HUDEP-2 (cell line): ENCODE measurements at regions not wholly inside any gene's neighbourhood (a gene's known extent, or its start where the extent isn't known, plus 50 kb on each side); places are given as distances from the start of the nearest gene placed in this dataset.
"Not testable (repeated sequence)": the region's sequence is repeated elsewhere in the genome, so short reads cannot be mapped to it uniquely, and the experiment has no call there.

Experiments used
- DNase-seq, 76 experiments: peaks; one replicate each; lab custom pipeline; 2025; ENCODE audit not compliant: unreplicated experiment in 76 of 76; lab: John Stamatoyannopoulos, UW

DNA sequence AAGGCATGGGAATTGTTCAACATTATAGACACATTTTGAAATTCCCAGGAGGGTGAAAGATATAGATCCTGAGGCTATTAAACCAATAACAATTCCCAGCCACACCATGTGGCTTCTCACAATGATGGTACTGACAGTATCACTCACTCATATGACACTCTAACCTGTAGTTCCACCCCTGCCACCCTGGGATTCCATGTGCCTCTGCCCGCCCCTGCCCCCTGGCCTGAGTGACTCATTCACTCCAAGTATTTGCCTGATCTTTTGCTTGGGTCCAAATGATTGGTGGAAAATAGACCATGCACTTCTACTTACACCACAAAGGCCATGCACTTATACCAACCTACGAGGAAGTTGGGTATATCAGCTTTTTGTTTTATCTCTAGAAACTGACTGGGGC, 305.2 kb upstream of the DAB2 start:
- DNase-seq = no peak

DNA sequence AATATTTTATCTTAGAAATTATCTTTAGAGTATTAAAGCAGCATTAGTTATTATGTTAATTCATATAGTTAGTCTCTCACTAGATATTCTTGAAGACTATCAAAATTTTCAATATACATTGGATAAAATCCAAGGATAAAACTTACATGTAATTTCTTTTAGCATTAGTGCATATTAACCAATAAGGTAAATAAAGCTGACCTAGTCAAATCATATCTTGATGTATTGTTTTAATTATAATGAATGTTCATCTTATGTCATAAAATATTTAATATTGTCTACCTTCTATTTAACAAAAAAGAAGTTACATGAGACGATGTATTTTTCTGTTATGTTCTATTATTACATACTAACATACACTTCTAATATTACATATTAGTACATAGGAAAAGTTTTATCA, 301.7 kb upstream of the DAB2 start:
- no peak for DNase-seq

DNA sequence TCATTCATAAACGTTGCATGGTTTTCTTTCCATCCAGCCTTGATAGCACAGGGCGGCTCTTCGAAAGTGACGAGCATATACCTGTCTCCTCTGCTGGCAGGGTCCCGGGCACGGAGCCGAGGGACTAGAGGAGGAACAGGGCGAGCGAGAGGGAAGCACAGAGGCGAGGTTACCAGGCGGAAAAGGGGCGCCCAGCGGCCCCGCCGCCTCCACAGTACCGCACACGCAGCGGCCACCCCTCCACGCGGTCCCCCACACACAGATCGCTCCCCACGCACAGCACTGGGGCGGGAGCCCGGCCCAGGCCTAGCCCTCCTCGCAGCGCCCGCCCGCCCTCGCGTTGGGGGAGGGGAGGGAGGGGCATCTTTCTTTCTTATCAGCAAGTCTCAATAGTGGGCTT, 296.6 kb upstream of the DAB2 start:
- DNase-seq = no peak

DNA sequence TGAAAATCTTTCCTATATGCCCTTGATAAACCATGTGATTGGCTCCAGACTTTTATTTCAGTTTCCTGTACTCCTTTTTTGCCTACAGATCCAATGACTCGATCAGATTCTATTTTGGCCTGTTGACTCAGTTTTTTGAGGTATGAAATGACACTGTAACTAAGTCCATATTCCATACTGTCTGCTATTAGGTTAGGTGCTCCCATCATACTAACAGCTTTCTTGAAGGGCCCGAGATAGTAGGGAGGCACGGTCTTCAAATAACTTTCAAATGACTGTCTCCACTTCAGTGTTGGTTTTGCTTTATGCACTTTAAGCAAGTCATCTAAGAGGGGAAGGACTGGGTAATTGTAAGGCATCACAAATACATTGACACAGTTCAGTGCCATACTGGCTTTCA, 295.4 kb upstream of the DAB2 start:
- no peak for DNase-seq

DNA sequence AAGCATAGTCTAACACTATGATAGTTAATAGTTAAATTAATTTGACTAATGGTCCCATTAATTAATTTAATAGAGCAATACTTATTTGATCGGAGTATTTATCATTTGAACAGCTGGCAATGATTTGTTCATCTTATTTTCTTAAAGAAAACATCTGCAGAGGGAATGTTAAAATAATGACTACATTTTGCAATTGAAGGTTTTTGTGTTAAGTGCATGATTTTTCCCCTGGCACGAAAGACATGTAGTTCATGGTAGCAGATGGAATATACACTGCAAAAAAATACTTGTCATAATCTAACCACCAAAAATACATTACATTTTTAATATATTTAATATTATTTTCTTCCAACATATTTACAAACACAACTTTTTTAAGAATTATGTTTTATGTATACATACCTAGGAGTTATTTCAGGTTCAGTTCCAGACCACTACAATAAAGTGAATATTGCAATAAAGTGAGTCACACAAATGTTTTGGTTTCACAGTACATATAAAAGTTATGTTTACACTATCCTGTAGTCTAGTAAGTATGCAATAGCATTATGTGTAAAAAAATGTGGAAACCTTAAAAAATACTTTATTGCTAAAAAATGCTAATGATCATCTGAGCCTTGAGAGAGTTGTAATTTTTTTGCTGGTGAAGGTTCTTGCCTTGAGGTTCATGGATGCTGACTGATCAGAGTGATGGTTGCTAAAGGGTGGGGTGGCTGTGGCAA, 292.6 kb upstream of the DAB2 start:
- DNase-seq = no peak

DNA sequence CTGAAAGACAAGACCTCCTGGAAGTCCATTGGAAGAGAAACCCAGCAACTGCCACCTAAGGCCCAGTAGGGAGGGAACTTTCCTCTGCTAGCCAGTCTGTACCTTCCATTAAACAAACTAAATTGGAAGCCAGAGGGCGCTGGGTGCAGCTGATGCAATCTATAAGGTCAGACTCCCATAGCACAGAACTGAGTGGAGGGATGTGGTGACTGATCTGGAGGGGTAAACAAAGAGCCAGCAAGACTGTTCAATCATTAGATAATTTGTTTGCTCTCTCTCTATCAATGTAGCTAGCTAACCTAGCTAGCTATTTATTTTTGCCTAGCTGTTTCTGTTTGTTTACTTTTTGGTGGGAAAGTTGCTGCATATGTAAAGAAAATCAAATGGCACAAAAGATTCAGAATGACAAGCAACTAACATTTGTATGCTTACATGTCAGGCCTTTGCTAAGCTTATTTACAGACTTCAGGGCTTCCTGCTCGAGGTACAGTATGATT, 291.8 kb upstream of the DAB2 start:
- DNase-seq = peak in 21 of 76 experiments; percentile 1 to 58 (median 15)

DNA sequence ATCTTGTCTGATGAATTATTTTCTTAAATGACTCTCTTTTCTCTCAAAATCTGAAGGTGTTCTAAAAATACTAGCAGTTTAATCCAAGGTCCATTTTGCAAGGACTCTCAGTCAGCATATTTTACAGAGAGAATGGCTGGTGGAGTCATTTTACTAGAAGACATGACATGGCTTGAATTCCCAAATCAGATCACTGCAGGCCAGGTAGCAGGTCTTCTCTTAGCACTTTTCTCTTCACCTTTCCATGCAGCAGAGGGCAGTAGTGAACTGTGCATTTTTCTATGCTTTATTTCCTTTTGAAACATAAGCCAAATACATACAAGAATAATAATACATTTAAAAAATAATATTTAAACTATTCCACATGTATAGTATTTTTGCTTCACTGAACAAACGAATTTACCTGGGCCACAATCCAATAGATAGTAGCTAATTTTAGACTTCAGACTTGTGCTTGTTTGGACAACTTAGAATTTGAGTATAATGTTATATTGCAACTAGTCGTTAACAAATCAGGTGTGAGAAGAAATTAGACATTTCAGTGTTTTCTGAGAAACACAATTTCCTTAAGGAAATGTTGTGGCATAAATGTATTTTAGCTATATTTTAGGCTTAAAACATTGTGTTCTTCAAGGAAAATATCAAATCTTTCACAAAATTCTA, 289.4 kb upstream of the DAB2 start:
- DNase-seq = peak in 14 of 76 experiments; percentile 0 to 50 (median 22)

DNA sequence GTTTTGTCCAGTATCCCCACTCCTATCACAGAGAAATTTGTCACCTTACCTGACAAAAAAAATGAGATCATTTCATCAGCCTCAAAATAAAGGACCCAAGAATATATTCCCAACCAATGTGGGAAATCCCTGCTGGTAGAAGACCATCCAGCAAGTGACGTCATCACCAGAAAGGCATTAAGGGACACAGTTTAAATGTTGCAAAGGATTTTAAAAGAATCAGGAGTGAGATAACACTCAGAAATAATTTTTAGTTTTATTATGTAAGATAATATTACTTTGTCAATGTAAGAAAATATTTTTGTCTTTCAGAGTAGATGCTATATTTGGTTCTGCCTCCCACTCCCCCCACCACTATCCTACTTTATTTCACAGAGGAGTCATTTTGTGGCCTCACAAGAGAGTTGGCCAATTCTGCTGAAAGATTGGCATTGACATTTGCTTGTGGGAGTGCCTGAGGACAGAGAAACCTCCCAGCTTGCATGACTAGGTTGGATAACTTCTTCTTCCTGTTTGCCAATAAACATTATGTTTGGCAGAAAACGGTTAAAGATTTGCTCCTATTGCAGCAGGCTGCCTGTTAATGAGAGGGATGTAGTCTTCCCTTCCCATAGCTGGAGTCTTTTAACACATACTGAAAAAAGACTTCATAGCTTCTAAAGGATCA, 288.6 kb upstream of the DAB2 start:
- no peak for DNase-seq

DNA sequence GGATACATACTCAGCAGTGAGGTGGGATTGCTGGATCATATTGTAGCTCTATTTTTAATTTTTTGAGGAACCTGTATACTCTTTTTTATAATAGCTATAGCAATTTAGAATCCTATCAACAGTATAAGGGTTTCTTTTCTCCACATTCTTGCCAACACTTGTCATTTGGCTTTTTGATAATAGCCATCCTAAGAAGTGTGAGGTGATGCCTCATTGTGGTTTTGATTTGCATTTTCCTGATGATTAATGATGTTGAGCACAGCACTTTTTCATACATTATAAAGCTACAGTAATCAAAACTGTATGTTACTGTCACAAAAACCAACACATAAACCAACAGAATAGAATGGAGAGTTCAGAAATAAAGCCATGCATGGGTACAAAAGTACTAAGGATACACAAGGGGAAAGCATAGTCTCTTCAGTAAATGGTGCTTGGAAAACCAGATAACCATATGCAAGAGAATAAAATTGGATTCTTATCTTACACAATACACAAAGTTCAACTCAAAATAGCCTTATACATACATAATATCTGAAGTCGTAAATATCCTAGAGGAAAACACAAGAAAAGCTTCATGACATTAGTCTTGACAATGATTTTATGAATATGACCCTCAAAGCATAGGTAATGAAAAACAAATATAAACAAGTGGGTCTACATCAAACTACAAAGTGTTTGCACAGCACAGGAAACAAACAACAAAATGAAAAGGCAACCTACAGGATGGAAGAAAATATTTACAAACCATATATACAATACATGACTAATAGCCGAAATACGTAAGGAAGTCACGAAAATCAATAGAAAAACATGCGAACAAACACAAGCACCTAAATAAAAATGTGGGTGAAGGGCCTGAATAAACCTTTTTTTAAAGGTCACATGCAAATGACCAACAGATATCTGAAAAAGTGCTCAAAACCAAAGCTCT, 287.8 kb upstream of the DAB2 start:
- DNase-seq = no peak

DNA sequence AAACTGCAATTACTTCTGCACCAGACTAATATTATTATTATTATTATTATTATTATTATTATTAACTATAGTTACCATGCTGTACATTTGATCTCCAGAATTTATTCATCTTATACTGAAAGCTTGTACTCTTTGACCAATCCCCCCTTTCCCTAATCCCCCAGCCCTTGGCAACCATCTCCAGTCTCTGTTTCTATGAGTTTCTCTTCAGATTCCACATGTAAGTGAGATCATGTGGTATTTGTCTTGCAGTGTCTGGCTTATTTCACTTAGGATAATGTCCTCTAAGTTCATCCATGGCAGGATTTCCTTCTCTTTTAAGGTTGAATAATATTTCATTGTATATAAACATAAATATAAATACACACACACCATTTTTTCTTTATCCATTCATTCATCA, 287.0 kb upstream of the DAB2 start:
- DNase-seq = no peak

DNA sequence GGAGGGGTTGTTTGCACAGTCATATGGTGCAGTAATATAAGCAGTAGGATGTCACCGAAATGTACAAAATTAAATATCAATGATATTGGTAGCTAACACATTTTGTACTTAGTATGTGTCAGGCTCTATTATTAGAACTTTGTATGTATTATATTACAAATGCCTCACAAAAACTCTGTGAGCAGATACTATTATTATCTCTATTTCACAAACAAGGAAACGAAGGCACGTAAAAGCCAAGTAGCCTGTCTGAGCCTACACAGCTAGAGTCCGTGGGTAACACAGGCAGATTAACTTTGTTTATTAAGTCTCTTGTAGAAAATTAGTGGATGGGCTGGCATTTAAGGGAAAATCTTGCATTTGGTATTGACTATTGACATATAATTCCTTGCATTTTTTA, 284.3 kb upstream of the DAB2 start:
- no peak for DNase-seq

DNA sequence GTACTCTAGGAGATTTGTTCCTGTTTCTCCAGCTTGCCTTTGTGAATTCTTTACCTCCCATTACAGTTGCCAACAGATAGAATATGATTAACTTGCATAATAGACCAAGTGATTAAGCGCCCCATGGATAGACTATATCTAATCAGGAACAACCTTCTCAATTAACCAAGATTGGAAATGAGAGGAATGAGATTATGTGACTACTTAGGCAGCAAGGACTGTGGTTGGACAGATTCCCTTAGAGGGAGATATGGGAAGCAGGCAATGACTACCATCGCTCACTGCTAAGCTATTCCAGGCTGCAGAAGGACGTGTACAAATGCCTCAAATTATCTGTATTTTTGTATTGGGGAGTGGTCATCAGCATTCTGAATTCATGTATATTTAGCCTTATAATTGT, 278.1 kb upstream of the DAB2 start:
- DNase-seq = no peak

DNA sequence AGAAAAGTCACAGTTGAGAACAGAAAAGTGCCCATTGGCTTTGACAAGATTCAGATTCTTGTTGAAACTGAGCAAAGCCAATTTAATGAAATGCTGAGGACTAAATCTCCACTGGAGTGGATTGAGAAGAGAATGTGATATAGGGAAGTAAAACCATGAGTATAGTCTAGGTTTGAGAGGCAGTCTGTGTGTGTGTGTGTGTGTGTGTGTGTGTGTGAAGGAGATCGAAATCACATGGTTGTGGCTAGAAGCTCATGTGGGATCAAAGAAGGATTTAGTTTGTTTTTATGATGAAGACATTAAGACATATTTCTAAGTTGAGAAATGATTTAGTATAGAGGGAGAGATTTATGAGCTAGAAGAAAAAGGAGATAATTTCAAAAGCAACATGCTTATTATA, 275.7 kb upstream of the DAB2 start:
- no peak for DNase-seq

DNA sequence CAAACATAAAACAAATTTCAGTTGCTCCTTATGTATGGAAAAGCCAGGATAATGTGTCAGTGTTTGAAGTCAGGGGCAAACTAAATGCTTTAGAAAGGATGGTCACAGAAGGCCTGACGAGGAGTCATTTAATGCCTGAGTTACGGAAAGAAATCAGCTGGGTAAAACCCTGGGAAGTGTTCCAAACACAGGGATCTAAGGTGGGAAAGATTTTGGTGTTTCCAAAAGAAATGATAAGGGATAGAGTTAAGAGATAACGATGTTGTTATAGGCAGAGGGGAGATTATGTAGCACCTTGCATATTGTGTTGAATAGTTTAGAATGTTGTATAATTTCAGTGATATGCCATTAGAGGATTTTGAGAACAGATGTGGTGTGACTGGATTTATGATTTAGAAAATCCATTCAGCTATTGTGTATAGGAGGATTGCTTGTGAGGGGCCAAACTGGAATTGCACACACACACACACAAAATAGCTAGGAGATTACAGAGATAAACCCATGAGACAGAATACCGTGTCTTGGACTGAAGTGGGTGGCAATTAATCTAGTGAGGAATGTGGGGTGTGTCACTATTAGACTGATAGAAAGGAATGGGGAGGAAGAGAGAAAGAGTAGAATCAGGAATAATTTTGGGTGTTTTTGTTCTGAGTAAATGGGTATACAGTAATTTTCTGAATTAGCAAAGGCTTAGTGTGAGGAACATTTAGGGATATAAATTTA, 274.2 kb upstream of the DAB2 start:
- DNase-seq = no peak

DNA sequence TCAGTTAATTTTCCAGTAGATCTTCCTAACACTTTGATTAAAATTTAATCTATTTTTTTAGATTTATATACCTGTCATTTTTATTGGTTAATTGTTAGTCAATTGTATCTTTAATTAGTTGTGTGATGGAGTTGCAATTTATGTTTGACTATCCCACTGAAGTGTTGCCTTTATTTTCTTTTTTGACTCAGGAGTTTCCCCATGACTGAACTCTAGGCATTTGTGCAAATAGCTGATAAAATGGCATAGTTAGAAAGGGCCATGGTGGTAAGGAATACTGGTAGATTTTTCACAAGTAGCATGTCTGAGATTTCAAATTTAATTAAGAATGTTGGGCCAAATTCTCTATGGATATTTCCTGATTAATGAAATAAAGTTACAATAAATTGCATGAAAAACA, 273.1 kb upstream of the DAB2 start:
- DNase-seq = no peak

DNA sequence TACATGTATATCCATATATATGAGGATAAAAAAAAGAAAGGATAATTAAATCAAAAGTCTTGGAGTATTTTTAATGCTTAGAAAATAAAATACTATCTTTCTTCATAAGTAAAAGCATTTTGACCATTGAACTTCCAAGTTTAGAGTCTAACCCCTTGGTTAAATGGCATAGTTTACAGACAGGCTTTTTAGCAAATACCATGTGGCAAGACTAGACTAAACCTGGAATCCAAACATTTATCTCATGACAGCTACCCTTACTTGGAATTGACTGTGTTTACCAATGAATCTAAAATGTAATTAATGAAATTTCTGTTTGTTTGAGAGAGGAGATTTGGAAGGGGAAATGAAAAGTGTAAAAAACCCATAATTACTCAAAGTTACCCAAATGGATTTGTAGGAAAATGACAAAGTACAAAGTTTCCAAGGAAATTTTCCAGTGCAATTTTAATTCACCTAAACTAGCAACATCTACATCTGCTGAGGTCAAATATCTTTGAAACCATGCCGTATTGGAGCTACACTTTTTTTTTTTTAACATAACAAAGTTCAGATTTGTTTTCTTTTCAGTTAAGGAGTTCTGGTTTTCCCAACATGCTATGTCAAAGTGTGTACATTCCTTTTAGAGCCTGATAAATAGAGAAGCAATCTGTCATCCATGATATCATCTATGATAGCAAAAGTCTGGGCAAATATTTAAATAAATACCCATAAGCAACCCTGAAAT, 272.1 kb upstream of the DAB2 start:
- DNase-seq = no peak

DNA sequence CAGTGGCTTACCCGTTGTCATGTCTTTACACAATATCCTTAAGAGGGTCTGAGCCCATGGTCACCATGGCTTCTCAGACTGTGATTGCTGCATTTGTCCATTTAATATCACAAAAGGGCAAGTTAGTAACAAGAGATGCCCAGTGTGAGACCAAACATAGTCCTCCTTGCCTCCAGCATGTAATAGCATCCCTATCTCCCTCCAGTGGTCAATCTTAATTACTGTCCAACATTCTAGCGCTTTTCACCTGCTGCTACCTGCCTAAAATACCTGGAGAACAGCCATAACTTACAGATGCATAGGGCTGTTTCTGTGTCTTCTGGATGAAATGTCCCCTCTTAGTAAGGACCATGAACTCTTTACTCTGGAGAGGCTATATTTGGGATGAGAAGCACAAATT, 267.2 kb upstream of the DAB2 start:
- no peak for DNase-seq

DNA sequence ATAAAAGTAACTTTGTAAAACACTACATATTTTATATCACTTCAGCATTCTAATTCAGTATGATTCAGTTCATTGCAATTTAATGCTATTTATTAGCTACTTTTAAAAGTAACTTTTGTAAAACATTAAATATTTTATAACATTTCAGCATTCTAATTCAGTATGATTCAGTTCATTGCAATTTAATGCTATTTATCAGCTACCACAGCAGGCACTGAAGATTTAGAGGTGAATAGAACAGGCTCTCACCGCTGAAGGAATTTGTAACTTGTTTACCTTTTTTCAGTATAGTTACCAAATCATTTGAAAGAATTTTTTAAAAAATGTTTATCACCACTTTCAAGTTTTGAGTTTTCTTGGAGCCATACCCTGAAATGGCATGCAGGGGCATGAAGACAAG, 266.4 kb upstream of the DAB2 start:
- DNase-seq = no peak

DNA sequence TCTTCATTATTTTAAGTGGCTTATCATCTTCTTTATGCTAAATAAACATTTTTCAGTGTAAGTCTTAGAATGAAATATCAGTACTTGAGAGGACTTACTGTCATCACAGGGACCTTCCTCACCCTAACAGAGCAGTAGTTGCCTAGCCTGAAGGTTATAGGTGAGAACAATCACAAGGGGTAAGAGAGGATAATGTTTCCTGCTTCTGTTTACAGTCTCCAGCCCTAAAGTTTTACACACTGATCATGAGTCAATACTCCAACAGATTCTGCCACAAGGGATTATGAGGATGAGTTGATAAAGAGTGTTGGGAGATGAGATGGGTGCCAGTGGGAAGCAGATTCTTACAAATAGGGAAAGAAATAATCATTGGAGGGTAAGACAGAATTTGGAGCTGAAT, 265.1 kb upstream of the DAB2 start:
- DNase-seq = no peak

DNA sequence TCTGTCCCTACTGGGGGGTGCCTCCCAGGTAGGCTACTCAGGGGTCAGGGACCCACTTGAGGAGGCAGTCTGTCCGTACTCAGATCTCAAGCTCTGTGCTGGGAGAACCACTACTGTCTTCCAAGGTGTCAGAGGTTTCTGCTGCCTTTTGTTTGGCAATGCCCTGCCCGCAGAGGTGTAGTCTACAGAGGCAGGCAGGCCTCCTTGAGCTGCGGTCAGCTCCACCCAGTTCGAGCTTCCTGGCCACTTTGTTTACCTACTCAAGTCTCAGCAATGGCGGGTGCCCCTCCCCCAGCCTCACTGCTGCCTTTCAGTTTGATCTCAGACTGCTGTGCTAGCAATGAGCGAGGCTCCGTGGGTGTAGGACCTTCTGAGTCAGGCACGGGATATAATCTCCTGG, 263.1 kb upstream of the DAB2 start:
- DNase-seq = not testable (repeated sequence)
